ENCODE measurements at regions not wholly inside any gene's neighbourhood (a gene's known extent, or its start where the extent isn't known, plus 50 kb on each side); places are given as distances from the start of the nearest gene placed in this dataset.

DNA sequence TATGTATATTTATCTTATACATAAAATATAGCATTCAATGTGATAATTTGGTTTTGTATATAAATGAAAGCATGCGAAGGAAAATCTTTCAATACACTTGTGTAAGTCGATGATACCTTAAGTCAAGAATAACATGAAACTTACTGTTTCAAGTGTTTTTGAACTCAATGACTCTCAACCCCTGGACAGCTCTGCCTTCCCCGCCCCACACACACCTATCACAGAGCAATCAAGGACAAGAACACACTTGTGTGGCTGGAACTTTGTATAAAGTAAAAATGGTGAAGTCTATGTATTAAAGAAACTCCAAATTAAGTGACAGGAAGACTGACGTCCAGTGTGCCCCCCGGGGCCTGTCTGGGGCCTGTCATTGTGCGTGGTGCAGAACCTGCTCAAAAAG lies 478.6 kb upstream of the AKR1E2 start:
- ATAC-seq = no peak
- ChIA-PET POLR2A (no interaction called here), CTCF (no interaction called here)
- Mint-ChIP-seq H3K27ac (no peak overlapping the region), H3K4me3 (no peak overlapping the region), H3K36me3 (ENCODE audit: low read depth) (no peaks in the 10 kb centered on the region), H3K9me3 (no peaks in the 10 kb centered on the region), H3K27me3 (no peaks in the 10 kb centered on the region), H3K4me1 (ENCODE audit: low read depth) (peaks cover 8% of the 10 kb centered on the region)
- intact Hi-C loops (cut with micrococcal nuclease) = no loop called here
- TF ChIP-seq, protein P1, sequence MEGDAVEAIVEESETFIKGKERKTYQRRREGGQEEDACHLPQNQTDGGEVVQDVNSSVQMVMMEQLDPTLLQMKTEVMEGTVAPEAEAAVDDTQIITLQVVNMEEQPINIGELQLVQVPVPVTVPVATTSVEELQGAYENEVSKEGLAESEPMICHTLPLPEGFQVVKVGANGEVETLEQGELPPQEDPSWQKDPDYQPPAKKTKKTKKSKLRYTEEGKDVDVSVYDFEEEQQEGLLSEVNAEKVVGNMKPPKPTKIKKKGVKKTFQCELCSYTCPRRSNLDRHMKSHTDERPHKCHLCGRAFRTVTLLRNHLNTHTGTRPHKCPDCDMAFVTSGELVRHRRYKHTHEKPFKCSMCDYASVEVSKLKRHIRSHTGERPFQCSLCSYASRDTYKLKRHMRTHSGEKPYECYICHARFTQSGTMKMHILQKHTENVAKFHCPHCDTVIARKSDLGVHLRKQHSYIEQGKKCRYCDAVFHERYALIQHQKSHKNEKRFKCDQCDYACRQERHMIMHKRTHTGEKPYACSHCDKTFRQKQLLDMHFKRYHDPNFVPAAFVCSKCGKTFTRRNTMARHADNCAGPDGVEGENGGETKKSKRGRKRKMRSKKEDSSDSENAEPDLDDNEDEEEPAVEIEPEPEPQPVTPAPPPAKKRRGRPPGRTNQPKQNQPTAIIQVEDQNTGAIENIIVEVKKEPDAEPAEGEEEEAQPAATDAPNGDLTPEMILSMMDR (IDR thresholded peaks at IDR 0.05) = no peak
- DNase-seq = no peak

DNA sequence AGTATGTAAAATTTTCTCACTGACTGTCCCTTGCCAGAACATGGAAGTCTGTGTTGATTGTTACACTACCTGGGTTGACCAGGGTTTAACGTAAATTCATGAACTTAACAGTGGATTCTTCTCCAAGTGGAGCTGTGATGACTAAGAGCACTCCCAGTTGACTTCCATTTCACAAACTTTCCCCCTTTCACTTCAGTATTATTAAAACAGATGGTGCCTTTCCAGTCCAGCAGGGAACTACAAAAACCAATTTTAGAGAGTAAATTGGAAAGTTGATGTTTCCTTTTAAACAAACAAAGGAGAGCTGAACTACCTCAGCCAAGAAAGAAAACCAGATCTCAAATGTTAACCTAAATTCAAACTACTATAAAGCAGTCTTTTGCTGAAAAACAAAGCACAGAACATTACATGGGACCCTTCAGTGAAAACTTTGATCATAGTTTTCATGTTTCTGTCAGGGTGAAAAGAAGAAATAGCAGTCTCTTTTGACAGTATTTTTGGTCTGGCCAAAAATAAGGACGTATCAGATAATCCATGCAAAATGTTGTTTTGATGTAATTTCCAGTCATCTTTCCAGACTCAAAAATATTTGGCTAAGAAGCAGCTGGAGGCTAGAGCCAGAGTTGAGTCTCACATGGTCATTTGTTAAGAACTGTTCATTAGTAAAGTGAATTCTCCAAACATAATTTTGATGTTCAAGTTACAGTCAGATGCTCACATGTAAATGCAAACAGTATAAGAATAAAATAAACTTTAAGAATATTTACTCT lies 479.9 kb upstream of the AKR1E2 start:
- intact Hi-C loops (cut with micrococcal nuclease) = no loop called here
- H3K4me3 Mint-ChIP-seq = no peak overlapping the region
- TF ChIP-seq, protein P1 (IDR thresholded peaks at IDR 0.05) = no peak
- POLR2A ChIA-PET = no interaction called here
- no peak overlapping the region for H3K27ac Mint-ChIP-seq
- CTCF ChIA-PET = no interaction called here
- ATAC-seq (no peak), DNase-seq (no peak)
- no peaks in the 10 kb centered on the region for H3K36me3 Mint-ChIP-seq (ENCODE audit: low read depth)
- H3K9me3 Mint-ChIP-seq = no peaks in the 10 kb centered on the region
- H3K27me3 Mint-ChIP-seq = no peaks in the 10 kb centered on the region
- peaks cover 8% of the 10 kb centered on the region for H3K4me1 Mint-ChIP-seq (ENCODE audit: low read depth)

DNA sequence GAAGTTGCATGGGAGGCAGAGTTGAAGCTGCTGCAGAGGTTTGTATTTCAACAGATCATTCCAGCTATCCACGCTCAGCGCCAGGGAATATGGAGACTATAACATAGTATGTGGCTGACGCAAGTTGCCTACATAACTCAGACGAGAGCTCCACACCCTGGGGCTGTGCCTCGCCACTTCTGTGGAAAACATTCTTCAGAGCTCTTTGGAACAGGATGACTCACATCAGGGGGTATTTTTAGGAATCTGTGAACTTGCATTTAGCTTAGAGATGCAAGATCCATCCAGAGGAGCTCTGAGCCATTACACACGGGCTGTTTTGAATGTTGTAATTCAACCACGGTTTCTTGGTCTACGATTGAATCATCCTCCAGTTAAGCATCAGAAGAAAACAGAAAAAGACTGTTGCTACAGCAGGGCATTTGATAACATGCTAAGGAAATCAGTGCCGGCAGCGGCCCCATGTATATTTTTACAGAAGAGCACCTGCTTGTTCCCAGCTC lies 481.5 kb upstream of the AKR1E2 start:
- TF ChIP-seq, protein P1 (IDR thresholded peaks at IDR 0.05) = no peak
- ATAC-seq (peak; percentile 82), DNase-seq (peak; percentile 18)
- H3K4me1 Mint-ChIP-seq (ENCODE audit: low read depth) = peaks cover 8% of the 10 kb centered on the region
- H3K9me3 Mint-ChIP-seq = no peaks in the 10 kb centered on the region
- ChIA-PET POLR2A (interaction anchor here (1.1 kb wide), 1 partner anchor 1103 kb away, joined by 3 read pairs; no protein-coding TSS in a partner anchor), CTCF (no interaction called here)
- H3K27ac Mint-ChIP-seq = no peak overlapping the region
- no peaks in the 10 kb centered on the region for H3K36me3 Mint-ChIP-seq (ENCODE audit: low read depth)
- intact Hi-C loops (cut with micrococcal nuclease) = no loop called here
- H3K27me3 Mint-ChIP-seq = no peaks in the 10 kb centered on the region
- H3K4me3 Mint-ChIP-seq = no peak overlapping the region

DNA sequence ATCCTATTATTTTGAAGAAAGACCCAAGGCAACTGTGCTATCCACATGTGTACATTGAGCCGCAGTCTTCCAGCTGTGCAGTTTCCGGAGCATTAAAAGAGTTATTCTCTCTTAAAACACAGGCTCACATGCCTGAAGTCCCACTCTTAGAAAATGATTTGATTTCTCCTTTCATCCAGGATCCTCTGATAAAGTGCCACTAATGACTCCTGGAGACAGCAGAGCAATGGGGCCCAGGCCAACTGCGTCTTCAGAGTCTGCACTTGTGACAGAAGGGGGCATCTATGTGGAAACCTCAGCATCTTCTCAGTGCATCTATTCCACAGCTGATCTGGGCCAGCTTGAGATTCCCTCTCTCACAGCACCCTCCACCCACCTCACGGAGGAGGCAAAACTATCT lies 482.1 kb upstream of the AKR1E2 start:
- DNase-seq (no peak), ATAC-seq (no peak)
- POLR2A ChIA-PET = interaction anchor here (0.9 to 1.1 kb wide), 2 partner anchors 213 to 1103 kb away, joined by 3 to 4 read pairs; no protein-coding TSS in a partner anchor
- no peak overlapping the region for H3K4me3 Mint-ChIP-seq
- no peaks in the 10 kb centered on the region for H3K36me3 Mint-ChIP-seq (ENCODE audit: low read depth)
- intact Hi-C loops (cut with micrococcal nuclease) = no loop called here
- H3K4me1 Mint-ChIP-seq (ENCODE audit: low read depth) = peaks cover 8% of the 10 kb centered on the region
- TF ChIP-seq, protein P1 (IDR thresholded peaks at IDR 0.05) = no peak
- H3K27me3 Mint-ChIP-seq = no peaks in the 10 kb centered on the region
- CTCF ChIA-PET = no interaction called here
- H3K9me3 Mint-ChIP-seq = no peaks in the 10 kb centered on the region
- H3K27ac Mint-ChIP-seq = no peak overlapping the region

DNA sequence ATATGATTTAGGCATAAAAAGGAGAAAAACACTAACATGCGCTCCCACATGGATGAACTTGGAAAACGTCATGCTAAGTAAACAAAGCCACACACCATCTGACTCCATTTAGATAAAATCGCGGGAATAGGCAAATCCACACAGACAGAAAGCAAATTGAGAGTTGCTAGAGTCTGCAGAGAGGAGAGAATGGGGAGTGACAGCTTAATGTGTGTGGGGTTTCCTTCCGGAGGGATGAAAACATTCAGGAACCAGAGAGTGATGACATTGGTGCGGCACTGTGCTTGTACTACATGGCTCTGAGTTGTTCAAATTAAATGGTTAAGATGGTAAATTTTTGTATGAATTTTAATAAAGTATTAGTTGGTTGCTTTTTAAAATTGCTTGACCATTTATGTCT lies 482.9 kb upstream of the AKR1E2 start:
- H3K27ac Mint-ChIP-seq = no peak overlapping the region
- CTCF ChIA-PET = no interaction called here

More for the DNA sequence above, 482.9 kb upstream of the AKR1E2 start:
- intact Hi-C loops (cut with micrococcal nuclease) = no loop called here
- peaks cover 8% of the 10 kb centered on the region for H3K4me1 Mint-ChIP-seq (ENCODE audit: low read depth)
- no peaks in the 10 kb centered on the region for H3K36me3 Mint-ChIP-seq (ENCODE audit: low read depth)
- POLR2A ChIA-PET = no interaction called here
- DNase-seq (no peak), ATAC-seq (no peak)
- TF ChIP-seq, protein P1 (IDR thresholded peaks at IDR 0.05) = no peak
- H3K4me3 Mint-ChIP-seq = no peak overlapping the region
- H3K27me3 Mint-ChIP-seq = no peaks in the 10 kb centered on the region
- H3K9me3 Mint-ChIP-seq = no peaks in the 10 kb centered on the region
